ENCODE measurements at regions not wholly inside any gene's neighbourhood (a gene's known extent, or its start where the extent isn't known, plus 50 kb on each side); places are given as distances from the start of the nearest gene placed in this dataset.

GRCh38 chr9:12595400-12595799 lies 97.8 kb upstream of the TYRP1 start:
- no peak for TF ChIP-seq CTCF (IDR thresholded peaks at IDR 0.05; ENCODE audit: insufficient read depth, low read depth, low read length)
- no peak overlapping the region for H3K4me3 ChIP-seq (ENCODE audit: low read depth, low read length)
- DNase-seq (ENCODE audit: low read depth): no peak

- no peak overlapping the region for H3K4me3 ChIP-seq (ENCODE audit: low read depth, low read length)
- peak; percentile 8 for DNase-seq (ENCODE audit: low read depth)
- no peak for TF ChIP-seq CTCF (IDR thresholded peaks at IDR 0.05; ENCODE audit: insufficient read depth, low read depth, low read length)
Measured at GRCh38 chr9:12604164-12604821, 88.9 kb upstream of the TYRP1 start.

DNA sequence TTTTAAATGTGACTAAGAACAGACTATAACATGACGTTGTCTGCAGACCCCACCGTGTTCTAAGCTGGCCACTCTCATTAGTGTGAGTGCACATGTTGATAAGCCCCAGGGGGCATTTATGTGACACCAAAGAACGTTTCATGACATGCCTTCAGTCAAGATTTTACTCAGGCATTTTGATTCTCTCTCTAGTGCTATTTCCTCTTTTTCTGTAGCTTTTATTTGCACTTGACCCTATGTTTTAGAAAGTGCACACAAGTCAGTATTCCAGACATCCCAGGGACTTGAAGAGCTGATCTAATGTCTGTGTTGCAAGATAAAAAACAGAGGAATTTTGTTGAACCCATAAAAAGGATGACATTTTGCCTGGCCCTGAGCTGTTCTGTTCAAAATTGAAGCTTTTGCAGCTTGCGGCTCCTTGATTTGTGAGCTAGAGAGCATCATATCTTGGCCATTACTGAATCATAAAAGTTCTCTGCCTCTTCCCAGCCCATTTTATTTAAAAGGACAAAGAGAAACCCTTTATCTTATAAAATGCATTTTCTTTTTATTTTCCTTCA lies 80.9 kb upstream of the TYRP1 start:
- no peak for DNase-seq (ENCODE audit: low read depth)
- TF ChIP-seq CTCF (IDR thresholded peaks at IDR 0.05; ENCODE audit: insufficient read depth, low read depth, low read length): no peak
- no peak overlapping the region for H3K4me3 ChIP-seq (ENCODE audit: low read depth, low read length)

GRCh38 chr9:12613071-12613470 lies 80.1 kb upstream of the TYRP1 start:
- no peak for DNase-seq (ENCODE audit: low read depth)
- no peak overlapping the region for H3K4me3 ChIP-seq (ENCODE audit: low read depth, low read length)
- no peak for TF ChIP-seq CTCF (IDR thresholded peaks at IDR 0.05; ENCODE audit: insufficient read depth, low read depth, low read length)

DNA sequence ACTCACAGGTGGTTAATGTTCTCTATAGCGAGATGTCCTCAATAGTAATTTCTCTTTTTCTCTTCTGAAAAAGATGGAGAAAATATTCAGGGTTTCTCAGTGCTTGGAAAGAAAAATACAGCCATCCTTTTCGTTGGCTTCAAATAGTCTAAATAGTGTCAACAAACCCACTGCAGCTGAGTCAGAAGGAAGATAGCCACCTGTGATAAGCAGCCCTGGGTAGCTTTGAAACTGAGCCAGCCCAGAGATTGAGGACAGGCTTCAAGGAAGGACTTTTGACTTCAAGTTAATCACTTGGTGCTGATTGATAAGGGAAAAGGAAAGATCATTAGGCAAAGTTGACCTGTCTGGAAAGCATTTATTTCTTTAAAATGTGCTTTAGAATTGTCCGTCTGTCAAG lies 78.7 kb upstream of the TYRP1 start:
- no peak overlapping the region for H3K4me3 ChIP-seq (ENCODE audit: low read depth, low read length)
- no peak for DNase-seq (ENCODE audit: low read depth)
- no peak for TF ChIP-seq CTCF (IDR thresholded peaks at IDR 0.05; ENCODE audit: insufficient read depth, low read depth, low read length)

- H3K4me3 ChIP-seq (ENCODE audit: low read depth, low read length): no peak overlapping the region
- TF ChIP-seq CTCF (IDR thresholded peaks at IDR 0.05; ENCODE audit: insufficient read depth, low read depth, low read length): no peak
- no peak for DNase-seq (ENCODE audit: low read depth)
Measured at GRCh38 chr9:12618956-12619355, 74.2 kb upstream of the TYRP1 start.

GRCh38 chr9:12625844-12626243 lies 67.3 kb upstream of the TYRP1 start:
- DNase-seq (ENCODE audit: low read depth): no peak
- no peak for TF ChIP-seq CTCF (IDR thresholded peaks at IDR 0.05; ENCODE audit: insufficient read depth, low read depth, low read length)
- no peak overlapping the region for H3K4me3 ChIP-seq (ENCODE audit: low read depth, low read length)
